Panc1 (cell line): ENCODE measurements at regions not wholly inside any gene's neighbourhood (a gene's known extent, or its start where the extent isn't known, plus 50 kb on each side); places are given as distances from the start of the nearest gene placed in this dataset.
A peak's percentile ranks its signal among the peaks of the same experiment; 100 is the strongest.

Experiments
- ATAC-seq: fragments of 200-7000 bp; cut with Tn5 transposase; 2 replicates; pipeline ENCODE4 v1.9.1; 2020; ENCODE audit warnings: mild to moderate bottlenecking, moderate library complexity
- BruUV-seq: library from RNA; stranded (reverse); fragments of 400-500 nt; replicated peaks from 2 replicates; lab custom pipeline; 2021; lab: Mats Ljungman, UMichigan
- CTCF ChIA-PET: fragments of 300-600 bp; sonication (Branson Sonifier 250); formaldehyde crosslinking; loops from one replicate; lab custom pipeline; 2022; ENCODE audit warnings: antibody characterized with exemption; lab: Charles Lee
- POLR2A ChIA-PET: fragments of 300-600 bp; sonication (Branson Sonifier 250); formaldehyde crosslinking; loops from one replicate; lab custom pipeline; 2022; ENCODE audit warnings: antibody characterized with exemption; lab: Charles Lee
- DNase-seq: peaks from one replicate; pipeline ENCODE4 v3.0.0-alpha.2; 2010; ENCODE audit warnings: low read depth, low spot score
- H3K27ac ChIP-seq: 2 replicates; pipeline ENCODE4 v1.5.1; 2011; ENCODE audit warnings: mild to moderate bottlenecking, low read length, inconsistent platforms
- H3K27me3 ChIP-seq: fragments of 200-500 bp; sonication (Bioruptor generic); 2 replicates; pipeline ENCODE4 v1.6.0; 2014; ENCODE audit warnings: low read length, inconsistent platforms; ENCODE audit not compliant: control insufficient read depth, insufficient read depth
- H3K36me3 ChIP-seq: fragments of 200-500 bp; sonication (Bioruptor generic); 2 replicates; pipeline ENCODE4 v1.5.1; 2014; ENCODE audit warnings: inconsistent platforms, mild to moderate bottlenecking, low read length, moderate library complexity; ENCODE audit not compliant: control insufficient read depth, insufficient read depth
- H3K4me1 ChIP-seq: 2 replicates; pipeline ENCODE4 v1.5.1; 2011; ENCODE audit warnings: inconsistent platforms, mild to moderate bottlenecking, low read length, moderate library complexity; ENCODE audit not compliant: control insufficient read depth, insufficient read depth
- H3K4me3 ChIP-seq, 2 experiments: 2 replicates each; pipeline ENCODE4 v1.5.1; 2011 to 2012; ENCODE audit warnings: low read depth in 2 of 2, low read length in 2 of 2, mild to moderate bottlenecking in 2 of 2, inconsistent platforms in 1 of 2, moderate library complexity in 1 of 2
- H3K9me3 ChIP-seq: fragments of 200-500 bp; sonication (Bioruptor generic); 2 replicates; pipeline ENCODE4 v1.5.1; 2014; ENCODE audit warnings: low read depth, mild to moderate bottlenecking, inconsistent platforms, low read length, moderate library complexity; ENCODE audit not compliant: control insufficient read depth, insufficient read depth
- CTCF ChIP-seq: fragments of 450-650 bp; IDR thresholded peaks from 2 replicates; pipeline ENCODE4 v1.5.1; 2017; ENCODE audit warnings: mild to moderate bottlenecking
- POLR2AphosphoS5 ChIP-seq: IDR thresholded peaks from 2 replicates; pipeline ENCODE4 v1.6.1; 2012; ENCODE audit warnings: mild to moderate bottlenecking, low read depth, low read length, moderate library complexity
- REST ChIP-seq, 2 experiments: IDR thresholded peaks; 2 replicates each; pipeline ENCODE4 v1.6.1; 2011 to 2012; ENCODE audit warnings: low read depth in 2 of 2, control low read depth in 1 of 2, low read length in 1 of 2, mild to moderate bottlenecking in 1 of 2, moderate library complexity in 1 of 2; ENCODE audit not compliant: insufficient read depth in 1 of 2
- SIN3A ChIP-seq: IDR thresholded peaks from 2 replicates; pipeline ENCODE4 v1.6.1; 2012; ENCODE audit warnings: low read depth, mild to moderate bottlenecking, low read length, moderate library complexity, borderline replicate concordance; ENCODE audit not compliant: insufficient read depth
- TCF7L2 ChIP-seq: IDR thresholded peaks from 2 replicates; pipeline ENCODE4 v1.6.1; 2011; ENCODE audit warnings: mild to moderate bottlenecking, low read depth, low read length, inconsistent platforms
- in situ Hi-C: cut with HindIII; loops from 2 replicates; pipeline ENCODE4 v1.10.0; 2016; ENCODE audit warnings: low sequenced_read_pairs, low pct_unique_long_range_greater_than_20kb
- intact Hi-C: fragments of 100-400 bp; cut with micrococcal nuclease; formaldehyde crosslinking; loops from one replicate; pipeline ENCODE4 v1.10.0; 2022; ENCODE audit not compliant: unreplicated experiment

- ChIA-PET POLR2A (no interaction called here), CTCF (interaction anchor here (0.6 kb wide), 1 partner anchor 304 kb away, joined by 3 read pairs; no protein-coding TSS in a partner anchor)
- Histone ChIP-seq H3K4me1 (no peaks in the 10 kb centered on the region), H3K9me3 (no peaks in the 10 kb centered on the region), H3K36me3 (no peaks in the 10 kb centered on the region), H3K27me3 (no peaks in the 10 kb centered on the region; the same call in 1 of the 2 replicates), H3K27ac (no peak overlapping the region), H3K4me3 (no peak overlapping the region)
- DNase-seq (peak; percentile 2), ATAC-seq (no peak)
- TF ChIP-seq CTCF (peak; percentile 63), SIN3A (no peak)
- intact Hi-C loops (no loop called here), in situ Hi-C loops (no loop called here)
- no TSS peak for BruUV-seq
These were observed 350.9 kb downstream of the MID1IP1 start for GRCh38 chrX:39152106-39152649.

GRCh38 chrX:39156051-39156450 lies 354.8 kb downstream of the MID1IP1 start:
- no peaks in the 10 kb centered on the region for H3K9me3 ChIP-seq
- no peak overlapping the region for H3K4me3 ChIP-seq
- in situ Hi-C loops (no loop called here), intact Hi-C loops (no loop called here)
- no peak for ATAC-seq
- ChIA-PET CTCF (no interaction called here), POLR2A (no interaction called here)
- H3K36me3 ChIP-seq, result no peaks in the 10 kb centered on the region
- TF ChIP-seq TCF7L2 (no peak), SIN3A (no peak), CTCF (no peak), REST (IDR thresholded peaks at IDR 0.05; ENCODE audit: insufficient read depth in 1 of 2, low read depth in 2 of 2, low read length in 1 of 2) (no peak), POLR2AphosphoS5 (no peak)
- no peak for DNase-seq
- no peaks in the 10 kb centered on the region; the same call in 1 of the 2 replicates for H3K27me3 ChIP-seq
- no peak overlapping the region for H3K27ac ChIP-seq
- no peaks in the 10 kb centered on the region for H3K4me1 ChIP-seq
- BruUV-seq, result no TSS peak
